Sigmoid colon (tissue), 4 donors: ENCODE measurements at regions not wholly inside any gene's neighbourhood (a gene's known extent, or its start where the extent isn't known, plus 50 kb on each side); places are given as distances from the start of the nearest gene placed in this dataset.

Source experiments
- CTCF ChIP-seq, 4 experiments: fragments of 450-650 bp in 3 of 4; fragments of 200-600 bp in 1 of 4; IDR thresholded peaks; one replicate each; pipeline ENCODE4 v1.5.1; 2016 to 2019; ENCODE audit warnings: antibody characterized with exemption in 4 of 4, mild to moderate bottlenecking in 3 of 4, moderate library complexity in 2 of 4
- EP300 ChIP-seq, 4 donors: sonication (generic); formaldehyde crosslinking; IDR thresholded peaks; one replicate each; pipeline ENCODE4 v1.6.1; 2017; ENCODE audit warnings: antibody characterized with exemption in 4 of 4

DNA sequence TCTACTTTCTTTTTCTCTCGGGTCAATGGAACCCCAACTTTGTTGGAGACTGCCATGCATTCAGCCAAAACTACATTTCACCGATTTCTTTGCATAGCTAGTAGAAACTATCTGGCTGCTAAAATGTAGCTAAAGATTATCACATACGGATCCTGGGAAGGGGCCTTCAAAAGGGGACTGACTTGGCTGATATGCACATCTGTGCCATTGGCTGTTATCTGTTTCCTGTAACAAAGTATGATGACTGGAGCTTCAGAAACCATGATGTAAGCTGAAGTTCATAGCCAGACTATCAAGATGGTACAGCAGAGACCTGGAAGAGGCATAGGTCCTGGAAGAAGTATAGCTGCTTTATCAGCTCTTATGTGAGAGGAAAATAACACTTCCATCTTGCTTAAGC, 179.1 kb downstream of the NSUN3 start:
- TF ChIP-seq CTCF (IDR thresholded peaks at IDR 0.05) = no peak
- no peak for TF ChIP-seq EP300 (IDR thresholded peaks at IDR 0.05)
